Embryonic facial prominence (tissue), 1 donor: ENCODE measurements at regions not wholly inside any gene's neighbourhood (a gene's known extent, or its start where the extent isn't known, plus 50 kb on each side); places are given as distances from the start of the nearest gene placed in this dataset.
"Not testable (repeated sequence)": the region's sequence is repeated elsewhere in the genome, so short reads cannot be mapped to it uniquely, and the experiment has no call there.

Experiments
- DNase-seq: peaks from one replicate; pipeline ENCODE4 v3.0.0-alpha.2; 2016; ENCODE audit errors: extremely low spot score

GRCh38 chr11:87559852-87560251 lies 522.1 kb downstream of the TMEM135 start:
- DNase-seq: not testable (repeated sequence)

DNA sequence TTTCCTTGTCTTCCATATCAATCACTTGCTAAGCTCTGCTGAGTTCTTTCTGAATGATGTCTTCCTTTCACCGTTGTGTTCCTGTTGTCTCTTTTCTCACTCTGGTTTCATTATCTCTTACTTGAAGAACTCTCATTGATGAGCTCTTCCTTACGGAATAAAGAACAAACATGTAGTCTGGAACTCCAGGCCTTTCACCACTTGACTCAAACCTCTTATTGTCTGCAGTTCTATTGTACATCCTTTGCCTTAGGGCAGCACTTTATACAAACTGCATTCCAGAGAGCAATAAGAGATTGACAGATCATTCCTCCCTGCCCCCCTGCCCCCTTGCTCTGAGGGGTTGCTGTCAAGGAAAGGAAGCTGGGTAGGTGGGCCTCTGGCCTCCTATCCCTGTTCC lies 517.4 kb downstream of the TMEM135 start:
- no peak for DNase-seq

DNA sequence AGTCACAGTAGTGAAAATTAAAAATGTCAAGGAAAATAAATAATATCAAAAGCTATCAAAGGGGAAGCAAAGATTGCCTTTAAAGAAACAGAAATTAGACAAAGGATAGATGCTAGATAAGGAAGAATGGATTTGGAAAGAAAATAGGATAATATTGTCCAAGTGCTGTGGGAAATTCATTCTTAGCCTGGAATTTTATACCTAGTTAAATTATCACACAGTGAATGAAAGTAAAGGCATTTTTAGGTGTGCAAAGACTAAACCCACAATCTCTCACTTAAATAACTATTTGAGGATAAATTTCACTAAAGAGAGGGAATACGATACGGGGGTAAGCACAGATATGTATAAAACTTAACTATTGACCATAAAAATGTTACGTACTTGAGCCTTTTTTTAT lies 511.1 kb downstream of the TMEM135 start:
- no peak for DNase-seq

DNA sequence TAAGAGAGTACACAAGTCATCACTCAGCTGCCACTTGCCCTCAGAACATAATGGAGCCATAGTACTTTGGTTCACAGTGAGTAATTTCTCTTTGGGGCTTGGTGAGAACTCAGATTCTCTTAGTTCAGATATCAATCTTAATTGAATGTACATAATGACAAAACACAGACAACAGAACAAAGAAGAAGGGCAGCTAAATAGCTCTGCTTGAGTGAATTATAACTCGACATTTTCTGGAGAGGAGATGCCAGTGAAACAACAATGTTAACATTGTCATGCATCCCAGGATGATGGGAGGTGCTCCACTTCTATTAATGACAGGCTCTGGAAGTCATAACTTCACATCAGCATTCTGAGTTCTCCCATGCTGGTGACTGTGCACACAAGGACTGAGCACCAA lies 508.1 kb downstream of the TMEM135 start:
- no peak for DNase-seq

DNA sequence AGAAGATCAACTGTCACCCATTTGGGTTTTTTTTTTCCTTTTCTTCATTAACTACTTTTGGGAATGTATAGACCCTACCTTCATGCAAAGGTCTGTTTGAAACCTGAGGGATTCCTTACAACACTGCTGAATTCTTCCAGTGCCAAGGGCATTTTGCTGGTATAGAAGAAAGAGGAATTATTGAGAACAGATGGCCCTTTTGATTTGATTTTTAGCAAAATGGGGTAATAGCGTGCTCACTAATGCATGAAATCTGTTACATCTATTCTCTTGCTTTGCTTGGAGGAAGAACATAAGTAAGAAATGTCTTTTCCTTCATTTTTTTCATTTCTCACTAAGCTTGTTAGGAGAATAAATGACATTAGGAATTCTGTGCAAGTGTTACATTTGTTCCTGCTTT lies 501.9 kb downstream of the TMEM135 start:
- DNase-seq: no peak

GRCh38 chr11:87536565-87536964 lies 498.8 kb downstream of the TMEM135 start:
- no peak for DNase-seq

GRCh38 chr11:87536016-87536415 lies 498.3 kb downstream of the TMEM135 start:
- no peak for DNase-seq

DNA sequence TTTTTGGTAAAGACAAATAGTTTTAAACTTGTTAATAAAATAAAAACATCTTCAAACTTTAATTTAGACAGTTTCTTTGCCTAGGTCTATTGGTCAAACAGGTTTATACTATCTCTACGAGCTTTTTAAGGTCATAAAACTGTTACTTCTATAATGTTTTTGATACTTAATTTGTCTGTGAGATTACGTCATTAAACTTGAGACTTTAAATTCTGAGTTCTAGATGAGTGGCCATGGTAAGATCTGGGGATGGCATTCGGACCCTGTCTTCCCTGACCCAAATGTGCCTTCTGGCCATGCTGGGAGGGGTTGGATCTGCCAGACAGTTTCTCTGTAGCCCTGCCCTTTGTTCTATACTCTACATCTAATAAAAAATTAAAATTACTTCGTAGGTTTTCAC lies 497.8 kb downstream of the TMEM135 start:
- no peak for DNase-seq

GRCh38 chr11:87531835-87532234 lies 494.1 kb downstream of the TMEM135 start:
- DNase-seq: not testable (repeated sequence)

DNA sequence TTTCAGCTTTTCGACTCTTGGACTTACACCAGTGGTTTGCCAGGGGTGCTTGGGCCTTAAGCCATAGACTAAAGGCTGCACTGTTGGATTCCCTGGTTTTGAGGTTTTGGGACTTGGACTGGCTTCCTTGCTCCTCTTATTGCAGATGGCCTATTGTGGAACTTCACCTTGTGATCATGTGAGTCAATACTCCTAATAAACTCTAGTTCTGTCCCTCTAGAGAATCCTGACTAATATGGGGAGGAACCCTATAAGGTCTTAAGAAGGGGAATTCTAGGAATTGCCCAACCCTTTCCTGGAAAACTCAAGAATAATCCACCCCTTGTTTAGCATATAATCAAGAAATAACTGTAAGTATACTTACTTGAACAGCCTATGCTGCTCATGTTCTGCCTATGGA lies 491.8 kb downstream of the TMEM135 start:
- DNase-seq: no peak

DNA sequence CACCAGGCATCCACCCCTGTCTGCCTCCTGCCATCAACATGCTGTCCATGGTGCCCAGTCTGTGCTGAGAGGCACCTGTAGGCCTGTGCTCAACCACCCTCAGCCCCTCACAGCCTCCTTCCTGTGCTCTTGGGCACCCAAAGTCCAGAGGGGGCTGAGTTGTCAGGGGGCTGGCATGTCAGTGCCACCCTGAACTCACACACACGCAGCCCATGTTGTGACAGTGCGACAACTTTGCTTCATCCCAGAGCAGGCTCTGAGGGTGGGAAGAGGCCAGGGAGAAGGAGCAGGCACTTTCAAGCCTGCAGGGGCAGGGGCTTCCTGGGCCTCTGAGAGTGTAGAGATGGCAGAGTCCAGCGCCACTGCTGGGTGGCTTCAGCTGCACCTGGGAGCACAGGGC lies 491.0 kb downstream of the TMEM135 start:
- DNase-seq: no peak

GRCh38 chr11:87523276-87523675 lies 485.5 kb downstream of the TMEM135 start:
- DNase-seq: no peak

GRCh38 chr11:87518266-87518665 lies 480.5 kb downstream of the TMEM135 start:
- DNase-seq: no peak

GRCh38 chr11:87517351-87517750 lies 479.6 kb downstream of the TMEM135 start:
- no peak for DNase-seq

GRCh38 chr11:87507722-87508121 lies 470.0 kb downstream of the TMEM135 start:
- DNase-seq: not testable (repeated sequence)

- not testable (repeated sequence) for DNase-seq
Observed at GRCh38 chr11:87506946-87507345, 469.2 kb downstream of the TMEM135 start.

- no peak for DNase-seq
Observed at GRCh38 chr11:87501388-87501787, 463.7 kb downstream of the TMEM135 start.

GRCh38 chr11:87494936-87495335 lies 457.2 kb downstream of the TMEM135 start:
- DNase-seq: not testable (repeated sequence)

- not testable (repeated sequence) for DNase-seq
Observed at GRCh38 chr11:87494026-87494425, 456.3 kb downstream of the TMEM135 start.

- no peak for DNase-seq
Observed at GRCh38 chr11:87493516-87493915, 455.8 kb downstream of the TMEM135 start.

GRCh38 chr11:87491381-87491780 lies 453.6 kb downstream of the TMEM135 start:
- no peak for DNase-seq

- DNase-seq: no peak
Observed at GRCh38 chr11:87490671-87491070, 452.9 kb downstream of the TMEM135 start.

DNA sequence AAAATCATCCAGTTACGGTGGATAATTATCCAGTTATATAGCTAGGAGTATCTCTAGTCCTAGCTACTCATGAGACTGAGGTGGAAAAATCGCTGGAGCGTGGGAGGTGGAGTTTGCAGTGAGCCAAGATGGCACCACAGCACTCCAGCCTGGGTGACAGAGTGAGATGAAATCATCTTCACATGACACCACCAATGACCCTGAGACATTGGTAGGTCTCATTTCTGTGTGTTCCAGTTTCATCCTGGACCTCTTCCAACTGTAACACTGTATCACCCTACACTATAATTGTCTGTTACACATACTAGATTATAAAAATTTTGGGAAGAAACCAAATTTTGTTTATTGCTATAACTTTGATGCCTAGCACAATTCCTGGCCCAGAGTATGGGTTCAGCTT lies 446.8 kb downstream of the TMEM135 start:
- no peak for DNase-seq

DNA sequence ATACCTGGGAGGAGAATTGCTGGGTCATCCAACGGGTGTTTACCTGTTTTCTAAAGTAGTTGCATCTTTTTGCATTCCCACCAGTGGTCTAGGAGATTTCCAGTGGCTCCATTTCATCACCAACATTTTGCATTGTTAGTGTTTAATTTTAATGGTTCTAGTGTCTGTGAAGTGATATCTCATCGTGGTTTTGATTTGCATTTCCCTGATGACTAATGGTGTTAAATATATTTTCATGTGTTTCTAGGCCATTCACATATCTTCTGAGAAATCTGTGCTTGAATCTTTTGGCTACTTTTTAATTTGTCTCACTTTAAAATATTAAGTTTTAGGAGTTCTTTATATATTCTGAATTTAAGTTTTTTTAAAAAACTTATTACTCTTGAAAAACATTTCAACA lies 439.6 kb downstream of the TMEM135 start:
- no peak for DNase-seq

DNA sequence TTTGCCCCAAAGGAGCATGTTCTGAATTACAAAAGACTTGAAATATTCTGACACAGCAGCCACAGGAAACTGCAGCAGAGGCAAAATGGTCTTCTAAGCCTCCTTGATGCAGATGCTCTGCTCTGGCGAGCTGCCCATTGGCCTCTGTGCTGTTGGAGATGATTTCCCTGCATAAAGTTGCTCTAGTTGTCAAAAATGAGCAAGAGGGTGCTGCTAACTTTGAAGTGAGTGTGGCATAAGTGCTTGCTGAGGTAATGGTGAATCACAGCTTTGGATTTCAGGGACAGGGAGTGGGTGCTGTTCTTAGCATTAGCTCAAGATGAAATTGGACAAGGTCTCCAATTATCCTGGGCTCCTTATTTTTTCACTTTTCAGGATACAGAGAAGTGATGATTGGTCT lies 435.4 kb downstream of the TMEM135 start:
- no peak for DNase-seq
